ENCODE measurements at regions not wholly inside any gene's neighbourhood (a gene's known extent, or its start where the extent isn't known, plus 50 kb on each side); places are given as distances from the start of the nearest gene placed in this dataset.
"Not testable (repeated sequence)": the region's sequence is repeated elsewhere in the genome, so short reads cannot be mapped to it uniquely, and the experiment has no call there.

GRCh38 chr4:170198747-170199146 lies 109.0 kb upstream of the AADAT start:
- H3K27me3 Mint-ChIP-seq = no peaks in the 10 kb centered on the region
- H3K4me1 Mint-ChIP-seq (ENCODE audit: low read depth) = no peaks in the 10 kb centered on the region
- DNase-seq (ENCODE audit: low spot score, unreplicated experiment) = no peak
- no peak overlapping the region for H3K27ac Mint-ChIP-seq
- TF ChIP-seq CTCF (IDR thresholded peaks at IDR 0.05; ENCODE audit: unreplicated experiment) = peak; percentile 47
- peaks cover 17% of the 10 kb centered on the region for H3K9me3 Mint-ChIP-seq (ENCODE audit: low read depth)
- H3K4me3 Mint-ChIP-seq (ENCODE audit: low read depth) = no peak overlapping the region
- H3K36me3 Mint-ChIP-seq (ENCODE audit: insufficient read depth) = no peaks in the 10 kb centered on the region

- H3K27ac Mint-ChIP-seq; H3K27me3 Mint-ChIP-seq; H3K36me3 Mint-ChIP-seq (ENCODE audit: insufficient read depth); DNase-seq (ENCODE audit: low spot score, unreplicated experiment); H3K9me3 Mint-ChIP-seq (ENCODE audit: low read depth); H3K4me3 Mint-ChIP-seq (ENCODE audit: low read depth); H3K4me1 Mint-ChIP-seq (ENCODE audit: low read depth): not testable (repeated sequence)
Measured at GRCh38 chr4:170194794-170195193, 105.0 kb upstream of the AADAT start.

GRCh38 chr4:170193496-170193895 lies 103.7 kb upstream of the AADAT start:
- no peak for TF ChIP-seq CTCF (IDR thresholded peaks at IDR 0.05; ENCODE audit: unreplicated experiment)
- H3K4me1 Mint-ChIP-seq (ENCODE audit: low read depth) = no peaks in the 10 kb centered on the region

GRCh38 chr4:170190265-170190664 lies 100.5 kb upstream of the AADAT start:
- DNase-seq (ENCODE audit: low spot score, unreplicated experiment) = no peak
- Mint-ChIP-seq H3K4me1 (ENCODE audit: low read depth) (no peaks in the 10 kb centered on the region), H3K9me3 (ENCODE audit: low read depth) (peaks cover 4% of the 10 kb centered on the region), H3K27ac (no peak overlapping the region), H3K4me3 (ENCODE audit: low read depth) (no peak overlapping the region), H3K36me3 (ENCODE audit: insufficient read depth) (no peaks in the 10 kb centered on the region), H3K27me3 (peaks cover 3% of the 10 kb centered on the region)
- no peak for TF ChIP-seq CTCF (IDR thresholded peaks at IDR 0.05; ENCODE audit: unreplicated experiment)

More at GRCh38 chr4:170193496-170193895, 103.7 kb upstream of the AADAT start:
- Mint-ChIP-seq H3K4me3 (ENCODE audit: low read depth) (no peak overlapping the region), H3K36me3 (ENCODE audit: insufficient read depth) (no peaks in the 10 kb centered on the region), H3K9me3 (ENCODE audit: low read depth) (no peaks in the 10 kb centered on the region), H3K27ac (no peak overlapping the region), H3K27me3 (no peaks in the 10 kb centered on the region)
- no peak for DNase-seq (ENCODE audit: low spot score, unreplicated experiment)

- no peak for TF ChIP-seq CTCF (IDR thresholded peaks at IDR 0.05; ENCODE audit: unreplicated experiment)
- H3K4me1 Mint-ChIP-seq (ENCODE audit: low read depth) = no peaks in the 10 kb centered on the region
- no peaks in the 10 kb centered on the region for H3K27me3 Mint-ChIP-seq
- H3K4me3 Mint-ChIP-seq (ENCODE audit: low read depth) = no peak overlapping the region
- no peak overlapping the region for H3K27ac Mint-ChIP-seq
- no peak for DNase-seq (ENCODE audit: low spot score, unreplicated experiment)
- no peaks in the 10 kb centered on the region for H3K36me3 Mint-ChIP-seq (ENCODE audit: insufficient read depth)
- peaks cover 12% of the 10 kb centered on the region for H3K9me3 Mint-ChIP-seq (ENCODE audit: low read depth)
Measured at GRCh38 chr4:170170861-170171260, 81.1 kb upstream of the AADAT start.

- no peaks in the 10 kb centered on the region for H3K27me3 Mint-ChIP-seq
- no peaks in the 10 kb centered on the region for H3K4me1 Mint-ChIP-seq (ENCODE audit: low read depth)
- no peaks in the 10 kb centered on the region for H3K36me3 Mint-ChIP-seq (ENCODE audit: insufficient read depth)
- TF ChIP-seq CTCF (IDR thresholded peaks at IDR 0.05; ENCODE audit: unreplicated experiment) = no peak
- no peak overlapping the region for H3K4me3 Mint-ChIP-seq (ENCODE audit: low read depth)
- H3K9me3 Mint-ChIP-seq (ENCODE audit: low read depth) = peaks cover 12% of the 10 kb centered on the region
- no peak overlapping the region for H3K27ac Mint-ChIP-seq
- DNase-seq (ENCODE audit: low spot score, unreplicated experiment) = no peak
Measured at GRCh38 chr4:170169699-170170098, 79.9 kb upstream of the AADAT start.
